VCaP (cell line): ENCODE measurements at regions not wholly inside any gene's neighbourhood (a gene's known extent, or its start where the extent isn't known, plus 50 kb on each side); places are given as distances from the start of the nearest gene placed in this dataset.

ENCODE experiments used
- H3K27ac ChIP-seq: fragments of 450-650 bp; 2 replicates; pipeline ENCODE4 v1.5.1; 2017
- CTCF ChIP-seq: fragments of 450-650 bp; conservative IDR thresholded peaks from 2 replicates; pipeline ENCODE4 v1.5.1; 2017; ENCODE audit warnings: mild to moderate bottlenecking, moderate library complexity

GRCh38 chr16:73993878-73994277 lies 302.7 kb upstream of the PSMD7 start:
- H3K27ac ChIP-seq: no peak overlapping the region
- no peak for TF ChIP-seq CTCF

GRCh38 chr16:73978407-73978784 lies 318.2 kb upstream of the PSMD7 start:
- no peak overlapping the region for H3K27ac ChIP-seq
- TF ChIP-seq CTCF: no peak

GRCh38 chr16:73976644-73977043 lies 320.0 kb upstream of the PSMD7 start:
- TF ChIP-seq CTCF: no peak
- H3K27ac ChIP-seq: no peak overlapping the region

- no peak overlapping the region for H3K27ac ChIP-seq
- TF ChIP-seq CTCF: no peak
Observed at GRCh38 chr16:73973174-73973573, 323.4 kb upstream of the PSMD7 start.

GRCh38 chr16:73966851-73967250 lies 329.8 kb upstream of the PSMD7 start:
- peak overlapping the region; percentile 32; the same call in 1 of the 2 replicates for H3K27ac ChIP-seq
- TF ChIP-seq CTCF: no peak

- H3K27ac ChIP-seq: peak overlapping the region; percentile 21; the same call in 1 of the 2 replicates
Observed at GRCh38 chr16:73965591-73965990, 331.0 kb upstream of the PSMD7 start.

GRCh38 chr16:73956587-73957494 lies 339.8 kb upstream of the PSMD7 start:
- peak; percentile 85 for TF ChIP-seq CTCF

More at GRCh38 chr16:73965591-73965990, 331.0 kb upstream of the PSMD7 start:
- no peak for TF ChIP-seq CTCF

More at GRCh38 chr16:73956587-73957494, 339.8 kb upstream of the PSMD7 start:
- H3K27ac ChIP-seq: no peak overlapping the region
